ENCODE measurements at regions not wholly inside any gene's neighbourhood (a gene's known extent, or its start where the extent isn't known, plus 50 kb on each side); places are given as distances from the start of the nearest gene placed in this dataset.
A peak's percentile ranks its signal among the peaks of the same experiment; 100 is the strongest.
"Not testable (repeated sequence)": the region's sequence is repeated elsewhere in the genome, so short reads cannot be mapped to it uniquely, and the experiment has no call there.

GRCh38 chr4:134145369-134145768 lies 56.2 kb downstream of the PABPC4L start:
- no peak for DNase-seq

GRCh38 chr4:134144337-134144736 lies 57.3 kb downstream of the PABPC4L start:
- DNase-seq = no peak

GRCh38 chr4:134141728-134142127 lies 59.9 kb downstream of the PABPC4L start:
- no peak for DNase-seq

GRCh38 chr4:134139188-134139587 lies 62.4 kb downstream of the PABPC4L start:
- DNase-seq = no peak

- no peak for DNase-seq
These were observed 69.4 kb downstream of the PABPC4L start for GRCh38 chr4:134132086-134132783.

- no peak for DNase-seq
These were observed 74.6 kb downstream of the PABPC4L start for GRCh38 chr4:134126955-134127354.

GRCh38 chr4:134126000-134126560 lies 75.5 kb downstream of the PABPC4L start:
- no peak for DNase-seq

GRCh38 chr4:134122903-134123302 lies 78.7 kb downstream of the PABPC4L start:
- no peak for DNase-seq

GRCh38 chr4:134117392-134118183 lies 84.0 kb downstream of the PABPC4L start:
- no peak for DNase-seq

GRCh38 chr4:134089885-134090284 lies 111.7 kb downstream of the PABPC4L start:
- no peak for DNase-seq

GRCh38 chr4:134085496-134085895 lies 116.1 kb downstream of the PABPC4L start:
- DNase-seq = no peak

- not testable (repeated sequence) for DNase-seq
These were observed 122.5 kb downstream of the PABPC4L start for GRCh38 chr4:134079085-134079484.

GRCh38 chr4:134078230-134078914 lies 123.2 kb downstream of the PABPC4L start:
- no peak for DNase-seq

- DNase-seq = no peak
These were observed 127.9 kb downstream of the PABPC4L start for GRCh38 chr4:134073711-134074110.

- DNase-seq = no peak
These were observed 129.5 kb downstream of the PABPC4L start for GRCh38 chr4:134072137-134072536.

- DNase-seq = no peak
These were observed 131.4 kb downstream of the PABPC4L start for GRCh38 chr4:134070174-134070573.

- DNase-seq = no peak
These were observed 144.2 kb downstream of the PABPC4L start for GRCh38 chr4:134057356-134057755.

GRCh38 chr4:134046221-134046620 lies 155.4 kb downstream of the PABPC4L start:
- DNase-seq = not testable (repeated sequence)

GRCh38 chr4:134045411-134045810 lies 156.2 kb downstream of the PABPC4L start:
- no peak for DNase-seq

- no peak for DNase-seq
These were observed 158.3 kb downstream of the PABPC4L start for GRCh38 chr4:134043266-134043665.

GRCh38 chr4:134028421-134028820 lies 173.2 kb downstream of the PABPC4L start:
- DNase-seq = no peak

GRCh38 chr4:134027931-134028330 lies 173.7 kb downstream of the PABPC4L start:
- no peak for DNase-seq

- peak; percentile 0 for DNase-seq
These were observed 177.3 kb downstream of the PABPC4L start for GRCh38 chr4:134024251-134024650.

All from NCI-H2171 (cell line).